OCI-LY7 (cell line): ENCODE measurements at regions not wholly inside any gene's neighbourhood (a gene's known extent, or its start where the extent isn't known, plus 50 kb on each side); places are given as distances from the start of the nearest gene placed in this dataset.

ENCODE experiments used
- BruUV-seq: library from RNA; stranded (reverse); fragments of 400-500 nt; replicated peaks from 2 replicates; lab custom pipeline; 2021; lab: Mats Ljungman, UMichigan
- CTCF ChIA-PET: fragments of 300-600 bp; sonication (Branson Sonifier 250); formaldehyde crosslinking; loops from one replicate; lab custom pipeline; 2022; ENCODE audit warnings: antibody characterized with exemption; ENCODE audit not compliant: unreplicated experiment; lab: Charles Lee
- POLR2A ChIA-PET: fragments of 300-600 bp; sonication (Branson Sonifier 250); formaldehyde crosslinking; loops from one replicate; lab custom pipeline; 2022; ENCODE audit warnings: antibody characterized with exemption; lab: Charles Lee
- DNase-seq: peaks from one replicate; pipeline ENCODE4 v3.0.0-alpha.2; 2015; ENCODE audit warnings: low spot score
- H2AFZ ChIP-seq: fragments of 200-600 bp; sonication (generic), shearing (Covaris generic); 2 replicates; pipeline ENCODE4 v1.6.1; 2014; ENCODE audit warnings: mild to moderate bottlenecking, antibody characterized with exemption, low read length, moderate library complexity
- H3K27ac ChIP-seq: fragments of 200-600 bp; sonication (generic); 2 replicates; pipeline ENCODE4 v1.5.1; 2014; ENCODE audit warnings: mixed run types, low read depth, mild to moderate bottlenecking, moderate library complexity, low read length, inconsistent platforms; ENCODE audit not compliant: poor library complexity, severe bottlenecking
- H3K36me3 ChIP-seq: fragments of 200-600 bp; sonication (generic); 2 replicates; pipeline ENCODE4 v1.6.1; 2014; ENCODE audit warnings: mild to moderate bottlenecking, antibody characterized with exemption, low read length, moderate library complexity, mixed read lengths; ENCODE audit not compliant: insufficient read depth
- H3K4me1 ChIP-seq: fragments of 200-600 bp; sonication (generic); 2 replicates; pipeline ENCODE4 v1.5.1; 2014; ENCODE audit warnings: mild to moderate bottlenecking, low read length; ENCODE audit not compliant: insufficient read depth, poor library complexity, severe bottlenecking
- H3K4me2 ChIP-seq: fragments of 200-600 bp; sonication (generic); 2 replicates; pipeline ENCODE4 v1.6.1; 2014; ENCODE audit warnings: mild to moderate bottlenecking, low read length
- H3K4me3 ChIP-seq: fragments of 200-600 bp; sonication (generic); 2 replicates; pipeline ENCODE4 v1.5.1; 2014; ENCODE audit warnings: mild to moderate bottlenecking, low read depth, low read length; ENCODE audit not compliant: poor library complexity, severe bottlenecking
- H3K79me2 ChIP-seq: fragments of 200-600 bp; sonication (generic); 2 replicates; pipeline ENCODE4 v1.6.1; 2016; ENCODE audit warnings: low read depth, mild to moderate bottlenecking, low read length, moderate library complexity, mixed read lengths; ENCODE audit not compliant: insufficient read depth
- H3K9me2 ChIP-seq: fragments of 200-600 bp; sonication (generic); 2 replicates; pipeline ENCODE4 v1.6.1; 2016; ENCODE audit warnings: mild to moderate bottlenecking, low read length, mixed read lengths; ENCODE audit not compliant: insufficient read depth
- H3K9me3 ChIP-seq: fragments of 200-600 bp; sonication (generic); 2 replicates; pipeline ENCODE4 v1.6.1; 2014; ENCODE audit warnings: mild to moderate bottlenecking, mixed run types, low read length, mixed read lengths
- H4K20me1 ChIP-seq: fragments of 200-600 bp; sonication (generic); 2 replicates; pipeline ENCODE4 v1.6.1; 2014; ENCODE audit warnings: mild to moderate bottlenecking, antibody characterized with exemption, low read length, moderate library complexity, mixed read lengths; ENCODE audit not compliant: insufficient read depth
- CTCF ChIP-seq: fragments of 200-600 bp; sonication (generic); conservative IDR thresholded peaks from 2 replicates; pipeline ENCODE4 v1.5.1; 2014; ENCODE audit warnings: mild to moderate bottlenecking, antibody characterized with exemption, low read length, moderate library complexity, mixed read lengths
- EZH2phosphoT487 ChIP-seq: fragments of 200-600 bp; sonication (generic); IDR thresholded peaks from 2 replicates; pipeline ENCODE4 v1.6.1; 2018; ENCODE audit warnings: low read depth, borderline replicate concordance, mild to moderate bottlenecking, mixed run types, antibody characterized with exemption, low read length, moderate library complexity, mixed read lengths
- intact Hi-C: fragments of 100-400 bp; cut with micrococcal nuclease; formaldehyde crosslinking; loops from one replicate; pipeline ENCODE4 v1.10.0; 2022; ENCODE audit not compliant: unreplicated experiment

- Histone ChIP-seq H3K36me3 (no peaks in the 10 kb centered on the region), H3K27ac (no peak overlapping the region), H3K9me2 (no peaks in the 10 kb centered on the region), H3K4me3 (no peak overlapping the region), H3K9me3 (no peaks in the 10 kb centered on the region), H4K20me1 (no peaks in the 10 kb centered on the region), H3K4me1 (no peaks in the 10 kb centered on the region), H3K79me2 (no peaks in the 10 kb centered on the region), H3K4me2 (no peak overlapping the region), H2AFZ (no peak overlapping the region)
- TF ChIP-seq CTCF (no peak), EZH2phosphoT487 (no peak)
- no TSS peak for BruUV-seq
- POLR2A ChIA-PET: no interaction called here
- CTCF ChIA-PET: no interaction called here
- DNase-seq: no peak
- intact Hi-C loops: no loop called here
Measured at GRCh38 chr5:57700072-57700471, 217.5 kb upstream of the ACTBL2 start.

- H2AFZ ChIP-seq: no peak overlapping the region
- H3K9me2 ChIP-seq: no peaks in the 10 kb centered on the region
- CTCF ChIA-PET: no interaction called here
- H3K9me3 ChIP-seq: no peaks in the 10 kb centered on the region
- H3K4me3 ChIP-seq: no peak overlapping the region
- no peaks in the 10 kb centered on the region for H3K79me2 ChIP-seq
- no peak for DNase-seq
- no peaks in the 10 kb centered on the region for H3K4me1 ChIP-seq
- no TSS peak for BruUV-seq
- POLR2A ChIA-PET: no interaction called here
- no peak overlapping the region for H3K27ac ChIP-seq
- intact Hi-C loops: no loop called here
- no peak overlapping the region for H3K4me2 ChIP-seq
- H4K20me1 ChIP-seq: no peaks in the 10 kb centered on the region
- TF ChIP-seq EZH2phosphoT487 (no peak), CTCF (no peak)
- H3K36me3 ChIP-seq: no peaks in the 10 kb centered on the region
Measured at GRCh38 chr5:57698802-57699201, 216.2 kb upstream of the ACTBL2 start.

- H3K4me3 ChIP-seq: no peak overlapping the region
- intact Hi-C loops: no loop called here
- no peaks in the 10 kb centered on the region for H3K79me2 ChIP-seq
- no peaks in the 10 kb centered on the region for H3K9me3 ChIP-seq
- H3K36me3 ChIP-seq: no peaks in the 10 kb centered on the region
- DNase-seq: no peak
- H4K20me1 ChIP-seq: no peaks in the 10 kb centered on the region
- H3K9me2 ChIP-seq: no peaks in the 10 kb centered on the region
- H3K4me2 ChIP-seq: no peak overlapping the region
- ChIA-PET POLR2A (no interaction called here), CTCF (no interaction called here)
- no peak overlapping the region for H3K27ac ChIP-seq
- TF ChIP-seq CTCF (no peak), EZH2phosphoT487 (no peak)
- H2AFZ ChIP-seq: no peak overlapping the region
- no TSS peak for BruUV-seq
- H3K4me1 ChIP-seq: no peaks in the 10 kb centered on the region
Measured at GRCh38 chr5:57698086-57698485, 215.5 kb upstream of the ACTBL2 start.
